A673 (cell line): ENCODE measurements at regions not wholly inside any gene's neighbourhood (a gene's known extent, or its start where the extent isn't known, plus 50 kb on each side); places are given as distances from the start of the nearest gene placed in this dataset.

Experiments
- EZH2 ChIP-seq: fragments of 200-600 bp; sonication (generic); IDR thresholded peaks from 2 replicates; pipeline ENCODE4 v1.6.1; 2017; ENCODE audit warnings: borderline replicate concordance, low read depth, mild to moderate bottlenecking, mixed read lengths, antibody characterized with exemption, low read length; ENCODE audit not compliant: poor library complexity, severe bottlenecking
- TF ChIP-seq, protein P1 (sequence below): fragments of 300-800, 200-600 bp; sonication (generic); conservative IDR thresholded peaks from 2 replicates; pipeline ENCODE4 v1.5.1; 2017; ENCODE audit warnings: low read depth, mild to moderate bottlenecking, antibody characterized with exemption, low read length, moderate library complexity, mixed read lengths

DNA sequence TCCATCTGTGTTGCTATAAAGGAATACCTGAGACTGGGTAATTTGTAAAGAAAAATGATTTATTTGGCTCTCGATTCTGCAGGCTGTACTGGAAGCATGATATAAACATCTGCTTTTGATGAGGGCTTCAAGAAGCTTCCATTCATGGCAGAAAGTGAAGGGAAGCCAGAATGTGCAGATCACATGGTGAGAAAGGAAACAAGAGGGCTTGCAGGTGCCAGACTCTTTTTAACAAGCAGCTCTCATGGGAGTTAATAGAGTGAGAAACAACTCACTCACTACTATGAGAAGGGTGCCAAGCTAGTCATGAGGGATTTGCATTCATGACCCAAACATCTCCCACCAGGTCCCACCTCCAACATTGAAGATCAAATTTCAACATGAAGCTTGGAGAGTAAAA, 247.2 kb downstream of the ZIC4 start:
- TF ChIP-seq, protein P1, sequence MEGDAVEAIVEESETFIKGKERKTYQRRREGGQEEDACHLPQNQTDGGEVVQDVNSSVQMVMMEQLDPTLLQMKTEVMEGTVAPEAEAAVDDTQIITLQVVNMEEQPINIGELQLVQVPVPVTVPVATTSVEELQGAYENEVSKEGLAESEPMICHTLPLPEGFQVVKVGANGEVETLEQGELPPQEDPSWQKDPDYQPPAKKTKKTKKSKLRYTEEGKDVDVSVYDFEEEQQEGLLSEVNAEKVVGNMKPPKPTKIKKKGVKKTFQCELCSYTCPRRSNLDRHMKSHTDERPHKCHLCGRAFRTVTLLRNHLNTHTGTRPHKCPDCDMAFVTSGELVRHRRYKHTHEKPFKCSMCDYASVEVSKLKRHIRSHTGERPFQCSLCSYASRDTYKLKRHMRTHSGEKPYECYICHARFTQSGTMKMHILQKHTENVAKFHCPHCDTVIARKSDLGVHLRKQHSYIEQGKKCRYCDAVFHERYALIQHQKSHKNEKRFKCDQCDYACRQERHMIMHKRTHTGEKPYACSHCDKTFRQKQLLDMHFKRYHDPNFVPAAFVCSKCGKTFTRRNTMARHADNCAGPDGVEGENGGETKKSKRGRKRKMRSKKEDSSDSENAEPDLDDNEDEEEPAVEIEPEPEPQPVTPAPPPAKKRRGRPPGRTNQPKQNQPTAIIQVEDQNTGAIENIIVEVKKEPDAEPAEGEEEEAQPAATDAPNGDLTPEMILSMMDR: no peak
- TF ChIP-seq EZH2: no peak
